ENCODE measurements at regions not wholly inside any gene's neighbourhood (a gene's known extent, or its start where the extent isn't known, plus 50 kb on each side); places are given as distances from the start of the nearest gene placed in this dataset.

- peaks cover 2% of the 10 kb centered on the region for H3K9me3 Mint-ChIP-seq
- no peak for DNase-seq
- ChIA-PET POLR2A (no interaction called here), CTCF (no interaction called here)
- no peaks in the 10 kb centered on the region for H3K36me3 Mint-ChIP-seq (ENCODE audit: low read depth)
- H3K4me3 Mint-ChIP-seq = no peak overlapping the region
- no peak overlapping the region for H3K27ac Mint-ChIP-seq
- H3K4me1 Mint-ChIP-seq = no peaks in the 10 kb centered on the region
- no peaks in the 10 kb centered on the region for H3K27me3 Mint-ChIP-seq
Measured at GRCh38 chr16:65855171-65856145, 511.0 kb upstream of the CDH5 start.

GRCh38 chr16:65846210-65846602 lies 520.3 kb upstream of the CDH5 start:
- Mint-ChIP-seq H3K36me3 (ENCODE audit: low read depth) (no peaks in the 10 kb centered on the region), H3K4me3 (no peak overlapping the region), H3K27me3 (no peaks in the 10 kb centered on the region), H3K27ac (no peak overlapping the region), H3K9me3 (no peaks in the 10 kb centered on the region), H3K4me1 (no peaks in the 10 kb centered on the region)
- ChIA-PET POLR2A (no interaction called here), CTCF (no interaction called here)
- no peak for DNase-seq

- Mint-ChIP-seq H3K27me3 (no peaks in the 10 kb centered on the region), H3K4me3 (no peak overlapping the region), H3K9me3 (no peaks in the 10 kb centered on the region), H3K27ac (no peak overlapping the region), H3K36me3 (ENCODE audit: low read depth) (no peaks in the 10 kb centered on the region), H3K4me1 (no peaks in the 10 kb centered on the region)
- DNase-seq = no peak
- CTCF ChIA-PET = no interaction called here
- POLR2A ChIA-PET = no interaction called here
Measured at GRCh38 chr16:65845466-65846209, 520.9 kb upstream of the CDH5 start.

GRCh38 chr16:65843941-65844340 lies 522.5 kb upstream of the CDH5 start:
- no peak overlapping the region for H3K4me3 Mint-ChIP-seq
- H3K9me3 Mint-ChIP-seq = no peaks in the 10 kb centered on the region
- no peaks in the 10 kb centered on the region for H3K27me3 Mint-ChIP-seq
- no peak for DNase-seq
- no peaks in the 10 kb centered on the region for H3K4me1 Mint-ChIP-seq
- no peaks in the 10 kb centered on the region for H3K36me3 Mint-ChIP-seq (ENCODE audit: low read depth)
- ChIA-PET CTCF (no interaction called here), POLR2A (no interaction called here)
- H3K27ac Mint-ChIP-seq = no peak overlapping the region

GRCh38 chr16:65842067-65842466 lies 524.4 kb upstream of the CDH5 start:
- POLR2A ChIA-PET = no interaction called here
- Mint-ChIP-seq H3K27me3 (no peaks in the 10 kb centered on the region), H3K4me3 (no peak overlapping the region), H3K27ac (no peak overlapping the region), H3K9me3 (no peaks in the 10 kb centered on the region), H3K4me1 (no peaks in the 10 kb centered on the region), H3K36me3 (ENCODE audit: low read depth) (no peaks in the 10 kb centered on the region)
- CTCF ChIA-PET = no interaction called here
- no peak for DNase-seq

- CTCF ChIA-PET = no interaction called here
- H3K4me3 Mint-ChIP-seq = no peak overlapping the region
- H3K4me1 Mint-ChIP-seq = no peaks in the 10 kb centered on the region
- no peak for DNase-seq
- no peaks in the 10 kb centered on the region for H3K9me3 Mint-ChIP-seq
- no peaks in the 10 kb centered on the region for H3K36me3 Mint-ChIP-seq (ENCODE audit: low read depth)
- no peaks in the 10 kb centered on the region for H3K27me3 Mint-ChIP-seq
- POLR2A ChIA-PET = no interaction called here
- no peak overlapping the region for H3K27ac Mint-ChIP-seq
Measured at GRCh38 chr16:65838001-65838400, 528.5 kb upstream of the CDH5 start.

- no peaks in the 10 kb centered on the region for H3K4me1 Mint-ChIP-seq
- H3K9me3 Mint-ChIP-seq = no peaks in the 10 kb centered on the region
- no peak for DNase-seq
- POLR2A ChIA-PET = no interaction called here
- CTCF ChIA-PET = no interaction called here
- no peak overlapping the region for H3K4me3 Mint-ChIP-seq
- H3K36me3 Mint-ChIP-seq (ENCODE audit: low read depth) = no peaks in the 10 kb centered on the region
- no peak overlapping the region for H3K27ac Mint-ChIP-seq
- H3K27me3 Mint-ChIP-seq = no peaks in the 10 kb centered on the region
Measured at GRCh38 chr16:65837464-65837863, 529.0 kb upstream of the CDH5 start.

GRCh38 chr16:65834688-65835087 lies 531.8 kb upstream of the CDH5 start:
- POLR2A ChIA-PET = no interaction called here
- H3K4me3 Mint-ChIP-seq = no peak overlapping the region
- CTCF ChIA-PET = no interaction called here
- H3K9me3 Mint-ChIP-seq = no peaks in the 10 kb centered on the region
- no peak overlapping the region for H3K27ac Mint-ChIP-seq
- no peaks in the 10 kb centered on the region for H3K36me3 Mint-ChIP-seq (ENCODE audit: low read depth)
- no peaks in the 10 kb centered on the region for H3K27me3 Mint-ChIP-seq
- DNase-seq = no peak
- H3K4me1 Mint-ChIP-seq = no peaks in the 10 kb centered on the region

GRCh38 chr16:65833171-65833871 lies 533.2 kb upstream of the CDH5 start:
- Mint-ChIP-seq H3K27ac (no peak overlapping the region), H3K4me1 (no peaks in the 10 kb centered on the region), H3K4me3 (no peak overlapping the region), H3K9me3 (no peaks in the 10 kb centered on the region), H3K36me3 (ENCODE audit: low read depth) (no peaks in the 10 kb centered on the region), H3K27me3 (no peaks in the 10 kb centered on the region)
- DNase-seq = no peak
- ChIA-PET POLR2A (no interaction called here), CTCF (no interaction called here)

- no peaks in the 10 kb centered on the region for H3K36me3 Mint-ChIP-seq (ENCODE audit: low read depth)
- H3K27me3 Mint-ChIP-seq = no peaks in the 10 kb centered on the region
- H3K4me3 Mint-ChIP-seq = no peak overlapping the region
- no peak for DNase-seq
- peaks cover 3% of the 10 kb centered on the region for H3K9me3 Mint-ChIP-seq
- H3K27ac Mint-ChIP-seq = no peak overlapping the region
- H3K4me1 Mint-ChIP-seq = no peaks in the 10 kb centered on the region
- POLR2A ChIA-PET = no interaction called here
- CTCF ChIA-PET = interaction anchor here (0.6 kb wide), 1 partner anchor 350 kb away, joined by 5 read pairs; no protein-coding TSS in a partner anchor
Measured at GRCh38 chr16:65832679-65833078, 533.8 kb upstream of the CDH5 start.

- Mint-ChIP-seq H3K27me3 (no peaks in the 10 kb centered on the region), H3K9me3 (peaks cover 3% of the 10 kb centered on the region), H3K27ac (no peak overlapping the region), H3K4me3 (no peak overlapping the region), H3K36me3 (ENCODE audit: low read depth) (no peaks in the 10 kb centered on the region), H3K4me1 (no peaks in the 10 kb centered on the region)
- no peak for DNase-seq
- ChIA-PET POLR2A (no interaction called here), CTCF (interaction anchor here (0.6 kb wide), 1 partner anchor 349 kb away, joined by 5 read pairs; no protein-coding TSS in a partner anchor)
Measured at GRCh38 chr16:65831903-65832666, 534.4 kb upstream of the CDH5 start.

GRCh38 chr16:65829076-65829475 lies 537.4 kb upstream of the CDH5 start:
- Mint-ChIP-seq H3K27me3 (no peaks in the 10 kb centered on the region), H3K27ac (no peak overlapping the region), H3K4me3 (no peak overlapping the region), H3K36me3 (ENCODE audit: low read depth) (no peaks in the 10 kb centered on the region), H3K9me3 (peaks cover 3% of the 10 kb centered on the region), H3K4me1 (no peaks in the 10 kb centered on the region)
- ChIA-PET CTCF (no interaction called here), POLR2A (no interaction called here)
- DNase-seq = no peak

GRCh38 chr16:65828296-65828695 lies 538.2 kb upstream of the CDH5 start:
- POLR2A ChIA-PET = no interaction called here
- CTCF ChIA-PET = no interaction called here
- Mint-ChIP-seq H3K27me3 (no peaks in the 10 kb centered on the region), H3K4me1 (no peaks in the 10 kb centered on the region), H3K9me3 (peaks cover 3% of the 10 kb centered on the region), H3K27ac (no peak overlapping the region), H3K36me3 (ENCODE audit: low read depth) (no peaks in the 10 kb centered on the region), H3K4me3 (no peak overlapping the region)
- DNase-seq = no peak

All from activated CD4-positive, alpha-beta memory T cell treated with anti-CD3 and anti-CD28 coated beads, Interleukin-2, amount 10 ng/mL, durations not matched to agents 7 days and 5 days (primary cell).